ENCODE measurements at regions not wholly inside any gene's neighbourhood (a gene's known extent, or its start where the extent isn't known, plus 50 kb on each side); places are given as distances from the start of the nearest gene placed in this dataset.

GRCh38 chr3:159779883-159780282 lies 208.8 kb upstream of the IL12A start:
- no peak overlapping the region for H3K27ac ChIP-seq (ENCODE audit: low read length)
- no peak overlapping the region for H3K4me3 ChIP-seq (ENCODE audit: low read length)
- H3K36me3 ChIP-seq (replicated peaks; ENCODE audit: insufficient read depth, low read length): no peaks in the 10 kb centered on the region
- DNase-seq: no peak
- TF ChIP-seq EZH2phosphoT487 (IDR thresholded peaks at IDR 0.05; ENCODE audit: low read length): no peak
- peaks cover 14% of the 10 kb centered on the region for H3K4me1 ChIP-seq (ENCODE audit: low read length)
- no peaks in the 10 kb centered on the region for H3K9me2 ChIP-seq (replicated peaks; ENCODE audit: insufficient read depth, low read length)
- H3K9me3 ChIP-seq (replicated peaks; ENCODE audit: insufficient read depth, low read length): no peaks in the 10 kb centered on the region
- H3F3A ChIP-seq (ENCODE audit: insufficient read depth, low read length): peaks cover 15% of the 10 kb centered on the region
- no peak overlapping the region for H2AFZ ChIP-seq (ENCODE audit: low read length)
- H3K79me2 ChIP-seq (ENCODE audit: low read length): no peaks in the 10 kb centered on the region
- no peak overlapping the region for H3K9ac ChIP-seq (ENCODE audit: low read length)
- 0 out of 2 replicates have a peak, but pooled peaks cover 3% of the 10 kb centered on the region for H4K20me1 ChIP-seq (ENCODE audit: insufficient read depth, low read length)
- no peak overlapping the region for H3K4me2 ChIP-seq (ENCODE audit: low read depth, low read length)
- H3K27me3 ChIP-seq (replicated peaks; ENCODE audit: insufficient read depth, low read length): peaks cover 39% of the 10 kb centered on the region

GRCh38 chr3:159781867-159782266 lies 206.8 kb upstream of the IL12A start:
- no peaks in the 10 kb centered on the region for H3K79me2 ChIP-seq (ENCODE audit: low read length)
- no peaks in the 10 kb centered on the region for H3K9me3 ChIP-seq (replicated peaks; ENCODE audit: insufficient read depth, low read length)
- H3K27me3 ChIP-seq (replicated peaks; ENCODE audit: insufficient read depth, low read length): peaks cover 59% of the 10 kb centered on the region
- no peaks in the 10 kb centered on the region for H3K36me3 ChIP-seq (replicated peaks; ENCODE audit: insufficient read depth, low read length)
- no peak overlapping the region for H3K4me2 ChIP-seq (ENCODE audit: low read depth, low read length)
- H3K4me3 ChIP-seq (ENCODE audit: low read length): no peak overlapping the region
- no peak overlapping the region for H3K9ac ChIP-seq (ENCODE audit: low read length)
- H3K9me2 ChIP-seq (replicated peaks; ENCODE audit: insufficient read depth, low read length): no peaks in the 10 kb centered on the region
- H3F3A ChIP-seq (ENCODE audit: insufficient read depth, low read length): peaks cover 15% of the 10 kb centered on the region
- H3K27ac ChIP-seq (ENCODE audit: low read length): no peak overlapping the region
- TF ChIP-seq EZH2phosphoT487 (IDR thresholded peaks at IDR 0.05; ENCODE audit: low read length) (no peak), CTCF (IDR thresholded peaks at IDR 0.05; ENCODE audit: low read length) (peak; percentile 35)
- H4K20me1 ChIP-seq (ENCODE audit: insufficient read depth, low read length): 0 out of 2 replicates have a peak, but pooled peaks cover 3% of the 10 kb centered on the region
- no peak overlapping the region for H2AFZ ChIP-seq (ENCODE audit: low read length)
- H3K4me1 ChIP-seq (ENCODE audit: low read length): peaks cover 14% of the 10 kb centered on the region
- DNase-seq: no peak

GRCh38 chr3:159782724-159783421 lies 205.8 kb upstream of the IL12A start:
- Histone ChIP-seq H3K36me3 (replicated peaks; ENCODE audit: insufficient read depth, low read length) (no peaks in the 10 kb centered on the region), H3K9me3 (replicated peaks; ENCODE audit: insufficient read depth, low read length) (no peaks in the 10 kb centered on the region), H3K9me2 (replicated peaks; ENCODE audit: insufficient read depth, low read length) (no peaks in the 10 kb centered on the region), H3K9ac (ENCODE audit: low read length) (no peak overlapping the region), H3K4me2 (ENCODE audit: low read depth, low read length) (peak overlapping the region; percentile 63; the same call in 1 of the 2 replicates), H3K27me3 (replicated peaks; ENCODE audit: insufficient read depth, low read length) (peaks cover 68% of the 10 kb centered on the region), H3K4me1 (ENCODE audit: low read length) (peaks cover 14% of the 10 kb centered on the region), H3K79me2 (ENCODE audit: low read length) (no peaks in the 10 kb centered on the region), H3K4me3 (ENCODE audit: low read length) (0 out of 2 replicates have a peak overlapping the region, but pooled peaks have one; percentile 4), H3F3A (ENCODE audit: insufficient read depth, low read length) (peaks cover 15% of the 10 kb centered on the region), H3K27ac (ENCODE audit: low read length) (no peak overlapping the region), H2AFZ (ENCODE audit: low read length) (no peak overlapping the region), H4K20me1 (ENCODE audit: insufficient read depth, low read length) (0 out of 2 replicates have a peak, but pooled peaks cover 3% of the 10 kb centered on the region)
- TF ChIP-seq CTCF (IDR thresholded peaks at IDR 0.05; ENCODE audit: low read length) (no peak), EZH2 (optimal IDR thresholded peaks at IDR 0.05; ENCODE audit: low read depth, low read length) (no peak), EZH2phosphoT487 (IDR thresholded peaks at IDR 0.05; ENCODE audit: low read length) (no peak)
- no peak for DNase-seq

Data from MM.1S (cell line).